ENCODE measurements at regions not wholly inside any gene's neighbourhood (a gene's known extent, or its start where the extent isn't known, plus 50 kb on each side); places are given as distances from the start of the nearest gene placed in this dataset.

DNA sequence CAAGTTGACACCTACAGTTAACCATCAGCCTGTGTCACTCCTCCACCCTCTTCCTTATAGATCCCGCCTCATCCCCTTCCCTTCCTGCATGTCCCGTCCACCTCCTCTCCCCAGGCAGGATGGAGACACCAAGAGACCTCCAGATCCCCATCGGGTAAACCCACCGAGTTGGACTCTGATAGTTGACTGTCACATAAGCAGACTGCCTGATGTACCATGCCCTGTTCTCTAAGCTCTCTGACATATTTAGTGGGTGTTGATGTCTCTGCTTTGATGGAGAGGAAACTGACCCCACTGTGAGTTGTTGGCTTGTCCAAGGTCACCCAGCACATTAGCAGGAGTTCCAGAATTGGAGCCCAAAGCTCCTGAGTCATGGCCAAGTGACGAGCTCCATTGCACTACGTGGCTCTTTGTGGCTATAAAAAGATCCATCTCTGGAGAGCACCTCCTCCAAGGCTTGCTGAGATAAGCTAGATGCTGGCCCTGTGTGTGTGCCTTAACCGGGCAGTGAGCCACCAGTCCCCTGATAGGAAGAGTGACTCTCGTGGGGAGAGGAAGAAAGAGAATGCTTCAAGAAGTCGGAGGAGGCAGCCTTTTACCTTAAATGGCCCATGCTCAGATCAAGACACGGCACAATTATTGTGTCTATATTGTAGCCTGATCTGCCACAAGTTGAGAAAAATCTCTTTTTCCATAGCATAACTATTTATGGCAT lies 236.0 kb upstream of the ECI2 start:
- H3K36me3 Mint-ChIP-seq: no peaks in the 10 kb centered on the region
- H3K27me3 Mint-ChIP-seq: peaks cover 11% of the 10 kb centered on the region
- no peaks in the 10 kb centered on the region for H3K9me3 Mint-ChIP-seq
- no peaks in the 10 kb centered on the region for H3K4me1 Mint-ChIP-seq
- no peak overlapping the region for H3K27ac Mint-ChIP-seq
- DNase-seq (ENCODE audit: low spot score in 2 of 2) (no peak), ATAC-seq (ENCODE audit: low read depth) (no peak)
- no peak overlapping the region for H3K4me3 Mint-ChIP-seq

DNA sequence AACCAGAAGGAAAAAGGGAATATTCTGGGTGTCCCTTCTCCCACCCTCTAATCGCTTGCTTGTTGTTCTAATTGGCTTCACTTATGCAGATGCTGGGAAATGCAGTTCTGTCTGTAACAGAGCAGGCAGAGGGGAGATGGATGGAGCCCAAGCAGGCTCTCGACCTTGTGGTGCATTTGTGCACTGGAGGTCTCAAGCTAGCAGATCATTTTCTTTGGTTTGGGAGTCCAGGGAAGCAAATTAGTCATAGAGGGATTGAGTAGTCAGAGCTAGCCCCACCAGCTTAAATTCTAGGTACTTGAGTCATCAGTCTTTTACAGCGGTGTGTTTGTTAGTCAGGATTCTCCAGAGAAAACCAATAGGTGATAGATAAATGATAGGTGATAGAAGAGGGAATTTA lies 234.7 kb upstream of the ECI2 start:
- H3K27ac Mint-ChIP-seq: no peak overlapping the region
- no peak overlapping the region for H3K4me3 Mint-ChIP-seq
- no peak for ATAC-seq (ENCODE audit: low read depth)
- DNase-seq (ENCODE audit: low spot score in 2 of 2): no peak
- H3K36me3 Mint-ChIP-seq: no peaks in the 10 kb centered on the region
- no peaks in the 10 kb centered on the region for H3K9me3 Mint-ChIP-seq
- peaks cover 7% of the 10 kb centered on the region for H3K27me3 Mint-ChIP-seq
- H3K4me1 Mint-ChIP-seq: no peaks in the 10 kb centered on the region

GRCh38 chr6:4369616-4370015 lies 234.2 kb upstream of the ECI2 start:
- no peak for DNase-seq (ENCODE audit: low spot score in 2 of 2)
- Mint-ChIP-seq H3K36me3 (no peaks in the 10 kb centered on the region), H3K9me3 (no peaks in the 10 kb centered on the region), H3K4me1 (no peaks in the 10 kb centered on the region), H3K27ac (no peak overlapping the region), H3K27me3 (peaks cover 7% of the 10 kb centered on the region), H3K4me3 (no peak overlapping the region)
- no peak for ATAC-seq (ENCODE audit: low read depth)

GRCh38 chr6:4368649-4369048 lies 233.3 kb upstream of the ECI2 start:
- Mint-ChIP-seq H3K27ac (no peak overlapping the region), H3K9me3 (no peaks in the 10 kb centered on the region), H3K27me3 (peaks cover 6% of the 10 kb centered on the region), H3K4me1 (peaks cover 6% of the 10 kb centered on the region), H3K4me3 (no peak overlapping the region), H3K36me3 (no peaks in the 10 kb centered on the region)
- ATAC-seq (ENCODE audit: low read depth) (no peak), DNase-seq (ENCODE audit: low spot score in 2 of 2) (no peak)

GRCh38 chr6:4367643-4368042 lies 232.3 kb upstream of the ECI2 start:
- Mint-ChIP-seq H3K4me3 (no peak overlapping the region), H3K27ac (no peak overlapping the region), H3K27me3 (peaks cover 6% of the 10 kb centered on the region), H3K4me1 (peaks cover 6% of the 10 kb centered on the region), H3K36me3 (no peaks in the 10 kb centered on the region), H3K9me3 (no peaks in the 10 kb centered on the region)
- DNase-seq (ENCODE audit: low spot score in 2 of 2): no peak
- ATAC-seq (ENCODE audit: low read depth): no peak

DNA sequence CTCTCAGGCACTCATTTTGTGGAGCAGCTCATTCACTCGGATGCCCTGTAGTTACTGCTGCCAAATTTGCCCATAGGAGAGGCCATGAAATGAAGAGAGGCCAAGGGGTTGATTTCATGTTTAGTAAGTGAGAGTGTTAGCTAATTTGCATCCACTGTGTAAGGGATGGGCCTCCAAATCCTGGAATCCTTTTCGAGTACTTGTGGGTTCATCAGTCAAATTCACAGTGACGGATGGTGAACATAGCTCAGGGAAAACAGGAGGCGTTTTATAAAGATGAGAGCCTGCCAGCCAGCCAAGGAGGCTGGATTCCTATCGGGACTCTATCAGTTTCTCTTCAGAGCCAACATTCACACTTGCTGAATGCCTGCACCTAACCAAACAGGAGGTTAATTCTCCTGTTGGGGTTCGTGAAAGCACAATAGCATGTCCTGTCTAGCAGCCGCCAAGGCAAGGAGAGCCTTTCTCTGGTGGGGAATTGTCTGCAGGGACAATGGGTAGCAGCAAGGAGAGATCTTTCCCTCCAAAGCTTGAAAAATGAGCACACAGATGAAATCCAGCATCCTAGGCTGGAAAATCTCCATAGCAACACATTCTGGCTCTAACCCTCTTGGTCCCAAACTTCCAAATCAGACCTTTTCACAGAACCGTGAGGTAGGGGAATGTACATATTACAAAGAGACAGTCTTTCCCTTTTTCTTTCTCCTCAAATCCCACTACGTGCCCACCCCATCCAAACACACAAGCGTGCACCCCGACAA lies 231.4 kb upstream of the ECI2 start:
- Mint-ChIP-seq H3K9me3 (no peaks in the 10 kb centered on the region), H3K27me3 (peaks cover 6% of the 10 kb centered on the region)

DNA sequence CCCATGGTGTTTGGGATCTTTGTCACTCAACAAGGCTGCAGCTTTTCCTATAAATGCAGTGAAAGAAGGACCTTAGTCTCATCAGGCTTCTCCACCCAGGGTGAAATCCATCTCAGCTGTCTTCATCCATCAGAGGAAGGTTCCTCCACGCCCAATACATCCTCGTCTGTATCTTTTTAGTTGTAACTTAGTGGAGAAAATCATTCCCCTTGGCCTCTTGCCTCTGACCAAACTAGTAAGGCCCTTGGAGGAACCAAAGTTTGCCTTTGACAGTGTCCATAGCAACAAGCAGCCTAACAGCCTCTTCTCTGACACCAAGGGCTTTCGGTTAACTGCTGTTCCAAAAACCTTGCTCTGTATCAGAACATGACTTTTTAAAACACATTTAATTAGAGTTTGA lies 230.3 kb upstream of the ECI2 start:
- H3K4me3 Mint-ChIP-seq: no peak overlapping the region
- peaks cover 1% of the 10 kb centered on the region for H3K27me3 Mint-ChIP-seq
- peaks cover 6% of the 10 kb centered on the region for H3K4me1 Mint-ChIP-seq
- ATAC-seq (ENCODE audit: low read depth): no peak
- no peaks in the 10 kb centered on the region for H3K9me3 Mint-ChIP-seq
- H3K36me3 Mint-ChIP-seq: no peaks in the 10 kb centered on the region
- no peak overlapping the region for H3K27ac Mint-ChIP-seq
- DNase-seq (ENCODE audit: low spot score in 2 of 2): no peak

More for the DNA sequence above, 231.4 kb upstream of the ECI2 start:
- no peak for ATAC-seq (ENCODE audit: low read depth)
- no peak for DNase-seq (ENCODE audit: low spot score in 2 of 2)
- no peaks in the 10 kb centered on the region for H3K36me3 Mint-ChIP-seq
- H3K4me1 Mint-ChIP-seq: peaks cover 6% of the 10 kb centered on the region
- no peak overlapping the region for H3K4me3 Mint-ChIP-seq
- H3K27ac Mint-ChIP-seq: no peak overlapping the region

GRCh38 chr6:4364711-4365110 lies 229.3 kb upstream of the ECI2 start:
- no peak overlapping the region for H3K27ac Mint-ChIP-seq
- peaks cover 1% of the 10 kb centered on the region for H3K27me3 Mint-ChIP-seq
- ATAC-seq (ENCODE audit: low read depth): no peak
- H3K4me3 Mint-ChIP-seq: no peak overlapping the region
- H3K4me1 Mint-ChIP-seq: peaks cover 10% of the 10 kb centered on the region
- H3K9me3 Mint-ChIP-seq: no peaks in the 10 kb centered on the region
- DNase-seq (ENCODE audit: low spot score in 2 of 2): no peak
- no peaks in the 10 kb centered on the region for H3K36me3 Mint-ChIP-seq

DNA sequence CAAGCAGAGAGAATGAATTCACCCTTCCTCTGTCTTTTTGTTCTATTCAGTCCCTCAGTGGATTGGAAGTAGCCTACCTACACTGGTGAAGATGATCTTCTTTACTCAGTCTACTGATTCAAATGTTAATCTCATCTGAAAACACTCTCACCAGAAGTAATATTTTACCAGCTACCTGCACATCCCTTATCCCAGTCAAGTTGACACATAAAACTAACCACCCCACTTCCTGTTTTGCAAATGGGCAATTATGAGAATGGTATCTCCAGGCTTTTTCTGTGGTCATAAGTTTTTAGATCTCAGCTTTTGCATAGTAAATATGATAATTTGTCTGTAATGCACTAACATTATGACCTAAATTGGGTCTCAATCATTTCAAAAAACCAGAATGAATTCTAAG lies 228.8 kb upstream of the ECI2 start:
- DNase-seq (ENCODE audit: low spot score in 2 of 2): no peak
- peaks cover 10% of the 10 kb centered on the region for H3K4me1 Mint-ChIP-seq
- no peak overlapping the region for H3K27ac Mint-ChIP-seq
- H3K4me3 Mint-ChIP-seq: no peak overlapping the region
- H3K36me3 Mint-ChIP-seq: no peaks in the 10 kb centered on the region
- H3K27me3 Mint-ChIP-seq: peaks cover 1% of the 10 kb centered on the region
- no peak for ATAC-seq (ENCODE audit: low read depth)
- no peaks in the 10 kb centered on the region for H3K9me3 Mint-ChIP-seq

GRCh38 chr6:4363656-4364055 lies 228.3 kb upstream of the ECI2 start:
- Mint-ChIP-seq H3K4me3 (no peak overlapping the region), H3K4me1 (peaks cover 10% of the 10 kb centered on the region), H3K27me3 (peaks cover 1% of the 10 kb centered on the region), H3K27ac (no peak overlapping the region), H3K9me3 (no peaks in the 10 kb centered on the region), H3K36me3 (no peaks in the 10 kb centered on the region)
- ATAC-seq (ENCODE audit: low read depth) (no peak), DNase-seq (ENCODE audit: low spot score in 2 of 2) (no peak)

DNA sequence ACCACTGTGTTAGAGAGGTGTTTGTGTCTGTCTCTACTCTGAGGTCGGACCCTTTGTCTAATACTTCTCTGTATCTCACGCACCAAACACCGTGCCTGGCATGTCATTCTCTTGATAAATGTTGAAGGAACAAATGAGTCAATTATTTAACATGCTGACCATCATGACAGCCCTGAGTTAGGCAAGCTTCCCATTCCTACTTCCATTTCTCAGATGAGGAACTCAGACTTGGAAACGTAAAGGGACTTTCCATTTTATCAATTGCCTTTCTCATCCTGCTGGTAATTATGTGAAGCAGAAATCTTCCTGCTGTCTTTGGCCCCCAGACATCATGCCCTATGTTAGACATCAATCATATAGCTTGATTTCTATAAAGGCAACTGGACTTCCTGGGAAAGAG lies 227.0 kb upstream of the ECI2 start:
- H3K4me3 Mint-ChIP-seq: no peak overlapping the region
- H3K9me3 Mint-ChIP-seq: peaks cover 3% of the 10 kb centered on the region
- H3K4me1 Mint-ChIP-seq: peaks cover 10% of the 10 kb centered on the region
- DNase-seq (ENCODE audit: low spot score in 2 of 2): no peak
- ATAC-seq (ENCODE audit: low read depth): no peak
- H3K27me3 Mint-ChIP-seq: peaks cover 5% of the 10 kb centered on the region
- peaks cover 1% of the 10 kb centered on the region for H3K36me3 Mint-ChIP-seq
- H3K27ac Mint-ChIP-seq: no peak overlapping the region

DNA sequence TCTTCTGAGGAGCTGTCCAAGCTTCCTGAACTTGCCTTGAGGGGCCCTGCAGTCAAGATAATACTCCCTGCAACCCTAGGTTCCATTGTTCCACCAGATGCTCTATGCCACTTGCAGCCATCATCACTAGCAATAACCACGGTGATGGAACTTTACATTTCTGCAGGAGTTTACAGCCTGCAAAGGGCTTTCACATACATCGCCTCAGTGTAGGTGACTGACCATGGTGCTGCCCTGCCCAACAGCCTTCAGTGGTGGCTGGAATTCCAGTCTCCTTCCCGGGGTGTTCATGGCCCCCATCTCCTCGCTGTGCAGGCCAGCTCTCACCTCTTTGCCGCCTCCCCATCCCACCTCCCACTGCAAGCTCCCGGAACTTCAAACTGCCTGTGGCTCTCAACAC lies 225.5 kb upstream of the ECI2 start:
- H3K4me3 Mint-ChIP-seq: no peak overlapping the region
- peaks cover 4% of the 10 kb centered on the region for H3K9me3 Mint-ChIP-seq
- peaks cover 2% of the 10 kb centered on the region for H3K36me3 Mint-ChIP-seq
- no peak overlapping the region for H3K27ac Mint-ChIP-seq
- peaks cover 6% of the 10 kb centered on the region for H3K27me3 Mint-ChIP-seq
- DNase-seq (ENCODE audit: low spot score in 2 of 2) (no peak), ATAC-seq (ENCODE audit: low read depth) (no peak)
- peaks cover 10% of the 10 kb centered on the region for H3K4me1 Mint-ChIP-seq

- Mint-ChIP-seq H3K4me1 (peaks cover 8% of the 10 kb centered on the region), H3K4me3 (no peak overlapping the region), H3K9me3 (peaks cover 4% of the 10 kb centered on the region), H3K27ac (no peak overlapping the region), H3K27me3 (peaks cover 5% of the 10 kb centered on the region), H3K36me3 (peaks cover 2% of the 10 kb centered on the region)
- ATAC-seq (ENCODE audit: low read depth): no peak
- no peak for DNase-seq (ENCODE audit: low spot score in 2 of 2)
Observed at GRCh38 chr6:4359108-4359730, 223.8 kb upstream of the ECI2 start.

GRCh38 chr6:4358414-4359107 lies 223.2 kb upstream of the ECI2 start:
- Mint-ChIP-seq H3K4me1 (peaks cover 4% of the 10 kb centered on the region), H3K9me3 (peaks cover 4% of the 10 kb centered on the region), H3K27ac (no peak overlapping the region), H3K27me3 (peaks cover 6% of the 10 kb centered on the region), H3K4me3 (no peak overlapping the region), H3K36me3 (peaks cover 2% of the 10 kb centered on the region)
- DNase-seq (ENCODE audit: low spot score in 2 of 2): no peak
- no peak for ATAC-seq (ENCODE audit: low read depth)
